Upper lobe of right lung (tissue), 1 donor: ENCODE measurements at regions not wholly inside any gene's neighbourhood (a gene's known extent, or its start where the extent isn't known, plus 50 kb on each side); places are given as distances from the start of the nearest gene placed in this dataset.

Experiments used
- ATAC-seq: fragments of 200-7000 bp; cut with Tn5 transposase; one replicate; pipeline ENCODE4 v1.9.1; 2020; ENCODE audit warnings: mild to moderate bottlenecking, moderate library complexity
- DNase-seq: peaks from one replicate; pipeline ENCODE4 v3.0.0-alpha.2; 2020
- H3K27ac ChIP-seq: fragments of 200-600 bp; one replicate; pipeline ENCODE4 v1.8.0; 2022
- H3K27me3 ChIP-seq: fragments of 200-600 bp; one replicate; pipeline ENCODE4 v1.8.0; 2022; ENCODE audit warnings: mild to moderate bottlenecking
- H3K36me3 ChIP-seq: fragments of 200-600 bp; one replicate; pipeline ENCODE4 v1.8.0; 2022
- H3K4me1 ChIP-seq: fragments of 200-600 bp; one replicate; pipeline ENCODE4 v1.8.0; 2022
- H3K4me3 ChIP-seq: fragments of 200-600 bp; one replicate; pipeline ENCODE4 v1.8.0; 2022; ENCODE audit warnings: mild to moderate bottlenecking
- H3K9me3 ChIP-seq: fragments of 200-600 bp; one replicate; pipeline ENCODE4 v1.8.0; 2022
- CTCF ChIP-seq: fragments of 200-600 bp; IDR thresholded peaks from one replicate; pipeline ENCODE4 v1.8.0; 2022; ENCODE audit warnings: antibody characterized with exemption
- intact Hi-C: fragments of 100-400 bp; cut with DNase I; formaldehyde crosslinking; loops from one replicate; pipeline ENCODE4 v1.11.0; 2022
- donor health status: DM: no; HTN: yes; CAD: no; lungs with severe emphysema.

DNA sequence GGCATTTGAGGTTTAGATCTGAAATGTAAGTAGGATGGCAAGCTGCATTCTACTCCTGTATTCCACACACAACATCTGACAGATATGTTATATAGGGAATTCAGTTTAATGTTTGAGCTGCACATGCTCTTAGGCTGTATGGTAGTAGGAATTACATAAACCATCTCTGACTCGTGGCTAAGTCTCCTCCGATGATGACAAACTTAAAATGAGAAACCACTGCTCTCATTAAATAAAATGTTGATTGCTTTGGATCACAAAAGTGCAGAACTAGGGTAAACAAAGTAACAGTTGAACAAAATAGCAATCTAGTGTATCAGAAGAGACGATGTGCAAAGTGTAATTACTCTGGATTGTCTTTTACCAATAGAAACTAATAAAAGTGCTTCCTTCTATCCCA, 50.1 kb upstream of the WDR75 start:
- Histone ChIP-seq H3K4me3 (no peak overlapping the region), H3K36me3 (no peaks in the 10 kb centered on the region), H3K27me3 (no peaks in the 10 kb centered on the region), H3K27ac (no peak overlapping the region), H3K9me3 (no peaks in the 10 kb centered on the region), H3K4me1 (no peaks in the 10 kb centered on the region)
- ATAC-seq (no peak), DNase-seq (no peak)
- intact Hi-C loops = no loop called here
- TF ChIP-seq CTCF = no peak
